LNCAP (cell line): ENCODE measurements at regions not wholly inside any gene's neighbourhood (a gene's known extent, or its start where the extent isn't known, plus 50 kb on each side); places are given as distances from the start of the nearest gene placed in this dataset.

Experiments used
- CTCF ChIP-seq: fragments of 450-650 bp; IDR thresholded peaks from 2 replicates; pipeline ENCODE4 v1.5.1; 2017; ENCODE audit warnings: mild to moderate bottlenecking

- no peak for TF ChIP-seq CTCF
Observed at GRCh38 chr3:146843476-146843875, 238.3 kb upstream of the PLSCR5 start.

GRCh38 chr3:146839727-146840375 lies 234.7 kb upstream of the PLSCR5 start:
- no peak for TF ChIP-seq CTCF

GRCh38 chr3:146838221-146838620 lies 233.1 kb upstream of the PLSCR5 start:
- TF ChIP-seq CTCF: no peak

- TF ChIP-seq CTCF: no peak
Observed at GRCh38 chr3:146834917-146835316, 229.8 kb upstream of the PLSCR5 start.

GRCh38 chr3:146832857-146833458 lies 227.8 kb upstream of the PLSCR5 start:
- TF ChIP-seq CTCF: no peak

- TF ChIP-seq CTCF: no peak
Observed at GRCh38 chr3:146831659-146832058, 226.5 kb upstream of the PLSCR5 start.

GRCh38 chr3:146830231-146830630 lies 225.1 kb upstream of the PLSCR5 start:
- no peak for TF ChIP-seq CTCF
